KMS-11 (cell line): ENCODE measurements at regions not wholly inside any gene's neighbourhood (a gene's known extent, or its start where the extent isn't known, plus 50 kb on each side); places are given as distances from the start of the nearest gene placed in this dataset.

ENCODE experiments used
- H2AFZ ChIP-seq: fragments of 200-600 bp; sonication (generic); 2 replicates; pipeline ENCODE4 v1.6.1; 2016; ENCODE audit warnings: antibody characterized with exemption, mixed run types, low read depth
- H3K27ac ChIP-seq: fragments of 200-600 bp; sonication (generic); 2 replicates; pipeline ENCODE4 v1.6.1; 2016; ENCODE audit warnings: mild to moderate bottlenecking, mixed run types
- H3K27me3 ChIP-seq: fragments of 200-600 bp; sonication (generic); 2 replicates; pipeline ENCODE4 v1.6.1; 2017; ENCODE audit warnings: mild to moderate bottlenecking, low read depth, mixed run types, moderate library complexity; ENCODE audit not compliant: insufficient read depth
- H3K36me3 ChIP-seq: fragments of 200-600 bp; sonication (generic); 2 replicates; pipeline ENCODE4 v1.6.1; 2017; ENCODE audit warnings: mild to moderate bottlenecking, mixed run types; ENCODE audit not compliant: insufficient read depth
- H3K4me1 ChIP-seq: fragments of 200-600 bp; sonication (generic); 2 replicates; pipeline ENCODE4 v1.6.1; 2016; ENCODE audit warnings: mild to moderate bottlenecking, low read depth, mixed run types; ENCODE audit not compliant: poor library complexity, severe bottlenecking
- H3K4me2 ChIP-seq: fragments of 200-600 bp; sonication (generic); 2 replicates; pipeline ENCODE4 v1.7.0; 2016; ENCODE audit warnings: mild to moderate bottlenecking, mixed run types
- H3K4me3 ChIP-seq: fragments of 200-600 bp; sonication (generic); IDR thresholded peaks from 2 replicates; pipeline ENCODE4 v1.6.1; 2017; ENCODE audit warnings: low read depth, low read length, mixed read lengths; ENCODE audit not compliant: insufficient read depth
- H3K79me2 ChIP-seq: fragments of 200-600 bp; sonication (generic); 2 replicates; pipeline ENCODE4 v1.6.1; 2016; ENCODE audit warnings: low read depth, mixed run types; ENCODE audit not compliant: insufficient read depth
- H3K9ac ChIP-seq: fragments of 200-600 bp; sonication (generic); 2 replicates; pipeline ENCODE4 v1.6.1; 2016; ENCODE audit warnings: mild to moderate bottlenecking, mixed run types
- H4K20me1 ChIP-seq: fragments of 200-600 bp; sonication (generic); 2 replicates; pipeline ENCODE4 v1.6.1; 2016; ENCODE audit warnings: mild to moderate bottlenecking, mixed run types; ENCODE audit not compliant: insufficient read depth
- CTCF ChIP-seq: fragments of 200-600 bp; sonication (generic); conservative IDR thresholded peaks from 2 replicates; pipeline ENCODE4 v1.6.1; 2017; ENCODE audit warnings: low read depth, mild to moderate bottlenecking, antibody characterized with exemption, low read length, moderate library complexity, mixed read lengths

GRCh38 chr14:49497267-49497666 lies 88.9 kb downstream of the RPS29 start:
- Histone ChIP-seq H3K79me2 (no peaks in the 10 kb centered on the region), H3K27ac (no peak overlapping the region), H4K20me1 (no peaks in the 10 kb centered on the region), H2AFZ (no peak overlapping the region), H3K36me3 (no peaks in the 10 kb centered on the region), H3K9ac (no peak overlapping the region), H3K4me3 (no peak overlapping the region), H3K27me3 (no peaks in the 10 kb centered on the region), H3K4me1 (no peaks in the 10 kb centered on the region), H3K4me2 (no peak overlapping the region)
- TF ChIP-seq CTCF = no peak

DNA sequence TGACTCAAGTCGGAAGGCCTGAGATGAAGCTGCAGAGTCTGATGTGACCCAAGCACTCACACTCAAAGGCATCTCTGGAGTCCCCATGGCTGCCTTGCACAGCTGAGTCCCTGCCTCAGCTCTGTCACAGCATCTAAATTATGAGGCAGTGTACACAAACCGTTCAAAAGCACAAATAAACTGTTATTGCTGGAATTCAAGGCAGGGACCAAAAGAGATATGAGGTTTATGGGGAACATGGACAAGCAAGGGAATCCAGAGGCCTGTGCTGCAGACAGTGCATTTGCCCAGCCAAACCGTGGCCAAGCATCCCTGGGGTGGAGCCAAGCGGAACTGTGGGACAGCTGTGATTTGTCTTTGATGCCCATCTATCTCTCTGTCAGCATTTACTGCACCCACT lies 91.3 kb downstream of the RPS29 start:
- Histone ChIP-seq H3K4me1 (no peaks in the 10 kb centered on the region), H3K4me3 (no peak overlapping the region), H3K9ac (no peak overlapping the region), H2AFZ (no peak overlapping the region), H3K79me2 (no peaks in the 10 kb centered on the region), H4K20me1 (no peaks in the 10 kb centered on the region), H3K4me2 (no peak overlapping the region), H3K27me3 (no peaks in the 10 kb centered on the region), H3K36me3 (no peaks in the 10 kb centered on the region), H3K27ac (no peak overlapping the region)
- no peak for TF ChIP-seq CTCF

- no peak for TF ChIP-seq CTCF
- H3K36me3 ChIP-seq = no peaks in the 10 kb centered on the region
- H3K4me1 ChIP-seq = no peaks in the 10 kb centered on the region
- no peak overlapping the region for H3K4me3 ChIP-seq
- H3K79me2 ChIP-seq = no peaks in the 10 kb centered on the region
- no peak overlapping the region for H3K4me2 ChIP-seq
- no peaks in the 10 kb centered on the region for H3K27me3 ChIP-seq
- no peaks in the 10 kb centered on the region for H4K20me1 ChIP-seq
- no peak overlapping the region for H3K9ac ChIP-seq
- H2AFZ ChIP-seq = no peak overlapping the region
- H3K27ac ChIP-seq = no peak overlapping the region
Measured at GRCh38 chr14:49493557-49493956, 92.6 kb downstream of the RPS29 start.

- H2AFZ ChIP-seq = no peak overlapping the region
- H3K4me1 ChIP-seq = no peaks in the 10 kb centered on the region
- TF ChIP-seq CTCF = no peak
- no peaks in the 10 kb centered on the region for H3K79me2 ChIP-seq
- no peaks in the 10 kb centered on the region for H3K27me3 ChIP-seq
- no peaks in the 10 kb centered on the region for H4K20me1 ChIP-seq
- no peak overlapping the region for H3K4me2 ChIP-seq
- no peak overlapping the region for H3K4me3 ChIP-seq
- no peaks in the 10 kb centered on the region for H3K36me3 ChIP-seq
- no peak overlapping the region for H3K27ac ChIP-seq
- H3K9ac ChIP-seq = no peak overlapping the region
Measured at GRCh38 chr14:49492151-49492550, 94.0 kb downstream of the RPS29 start.

DNA sequence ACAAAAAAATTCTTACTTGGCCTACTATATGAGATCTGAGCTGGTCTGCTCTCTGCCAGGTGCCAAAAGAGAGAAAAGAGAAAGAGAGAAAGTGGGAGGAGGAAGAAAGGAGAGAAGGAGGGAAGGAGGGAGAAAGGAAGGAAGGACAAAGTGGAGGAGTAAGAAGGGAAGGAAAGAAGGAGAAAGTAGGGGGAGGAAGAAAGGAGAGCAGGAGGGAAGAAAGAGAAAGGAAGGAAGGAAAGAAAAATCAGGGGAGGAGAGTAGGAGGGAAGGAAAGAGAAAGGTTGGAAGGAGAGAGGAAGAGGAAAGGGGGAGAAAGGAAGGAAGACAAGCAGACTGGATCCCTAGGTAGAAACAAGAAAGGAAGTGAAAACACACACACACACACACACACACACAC lies 96.8 kb downstream of the RPS29 start:
- Histone ChIP-seq H3K36me3 (no peaks in the 10 kb centered on the region), H3K9ac (no peak overlapping the region), H3K4me1 (peaks cover 7% of the 10 kb centered on the region), H3K4me3 (no peak overlapping the region), H3K4me2 (no peak overlapping the region), H4K20me1 (no peaks in the 10 kb centered on the region), H3K79me2 (no peaks in the 10 kb centered on the region), H3K27me3 (no peaks in the 10 kb centered on the region), H2AFZ (no peak overlapping the region), H3K27ac (no peak overlapping the region)
- TF ChIP-seq CTCF = no peak
